ENCODE measurements at regions not wholly inside any gene's neighbourhood (a gene's known extent, or its start where the extent isn't known, plus 50 kb on each side); places are given as distances from the start of the nearest gene placed in this dataset.

DNA sequence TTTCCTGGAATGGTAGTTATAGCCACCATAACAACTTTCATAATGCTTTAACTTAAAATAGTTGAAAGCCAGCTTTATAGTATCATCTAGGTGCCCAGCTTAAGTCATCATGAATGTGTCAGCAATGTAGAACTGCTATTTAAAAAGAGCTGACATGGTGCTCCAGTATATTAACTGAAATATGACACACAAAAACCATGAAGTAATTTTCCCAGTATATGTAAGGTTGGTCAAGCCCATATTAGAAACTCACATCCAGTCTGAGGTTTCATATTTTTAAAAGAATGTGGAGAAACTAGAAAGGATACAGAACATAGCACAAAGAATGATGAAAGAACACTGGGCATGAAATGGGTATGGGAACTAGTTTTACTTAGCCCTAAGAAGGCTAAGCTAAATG lies 121.3 kb upstream of the KRAS start:
- TF ChIP-seq, protein P1, sequence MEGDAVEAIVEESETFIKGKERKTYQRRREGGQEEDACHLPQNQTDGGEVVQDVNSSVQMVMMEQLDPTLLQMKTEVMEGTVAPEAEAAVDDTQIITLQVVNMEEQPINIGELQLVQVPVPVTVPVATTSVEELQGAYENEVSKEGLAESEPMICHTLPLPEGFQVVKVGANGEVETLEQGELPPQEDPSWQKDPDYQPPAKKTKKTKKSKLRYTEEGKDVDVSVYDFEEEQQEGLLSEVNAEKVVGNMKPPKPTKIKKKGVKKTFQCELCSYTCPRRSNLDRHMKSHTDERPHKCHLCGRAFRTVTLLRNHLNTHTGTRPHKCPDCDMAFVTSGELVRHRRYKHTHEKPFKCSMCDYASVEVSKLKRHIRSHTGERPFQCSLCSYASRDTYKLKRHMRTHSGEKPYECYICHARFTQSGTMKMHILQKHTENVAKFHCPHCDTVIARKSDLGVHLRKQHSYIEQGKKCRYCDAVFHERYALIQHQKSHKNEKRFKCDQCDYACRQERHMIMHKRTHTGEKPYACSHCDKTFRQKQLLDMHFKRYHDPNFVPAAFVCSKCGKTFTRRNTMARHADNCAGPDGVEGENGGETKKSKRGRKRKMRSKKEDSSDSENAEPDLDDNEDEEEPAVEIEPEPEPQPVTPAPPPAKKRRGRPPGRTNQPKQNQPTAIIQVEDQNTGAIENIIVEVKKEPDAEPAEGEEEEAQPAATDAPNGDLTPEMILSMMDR (conservative IDR thresholded peaks at IDR 0.05; ENCODE audit: low read depth, low read length) = no peak
- TF ChIP-seq EZH2 (IDR thresholded peaks at IDR 0.05; ENCODE audit: borderline replicate concordance, low read depth, low read length, poor library complexity, severe bottlenecking) = no peak
